ENCODE measurements at regions not wholly inside any gene's neighbourhood (a gene's known extent, or its start where the extent isn't known, plus 50 kb on each side); places are given as distances from the start of the nearest gene placed in this dataset.

GRCh38 chr3:102031834-102032233, 182.5 kb downstream of the NFKBIZ start:
- Histone ChIP-seq H3K27me3 (ENCODE audit: insufficient read depth, low read length, poor library complexity, severe bottlenecking) (no peaks in the 10 kb centered on the region), H3K9me3 (ENCODE audit: insufficient read depth, low read depth, low read length) (no peaks in the 10 kb centered on the region), H2AFZ (ENCODE audit: low read length) (no peak overlapping the region), H3F3A (ENCODE audit: low read depth) (no peaks in the 10 kb centered on the region), H3K4me3 (ENCODE audit: low read length, poor library complexity, severe bottlenecking) (no peak overlapping the region), H3K9me2 (replicated peaks; ENCODE audit: low read depth, low read length) (no peaks in the 10 kb centered on the region), H3K4me2 (ENCODE audit: low read depth, low read length, poor library complexity, severe bottlenecking) (no peak overlapping the region), H3K36me3 (ENCODE audit: insufficient read depth, low read length) (no peaks in the 10 kb centered on the region), H4K20me1 (ENCODE audit: insufficient read depth, low read length, poor library complexity, severe bottlenecking) (no peaks in the 10 kb centered on the region), H3K4me1 (ENCODE audit: insufficient read depth, low read length, poor library complexity, severe bottlenecking) (peaks cover 8% of the 10 kb centered on the region), H3K79me2 (ENCODE audit: insufficient read depth, low read length) (no peaks in the 10 kb centered on the region), H3K9ac (ENCODE audit: low read depth, low read length, poor library complexity, severe bottlenecking) (no peak overlapping the region)
- no peak for TF ChIP-seq EZH2phosphoT487 (IDR thresholded peaks at IDR 0.05; ENCODE audit: borderline replicate concordance)
- TF ChIP-seq, protein P1, sequence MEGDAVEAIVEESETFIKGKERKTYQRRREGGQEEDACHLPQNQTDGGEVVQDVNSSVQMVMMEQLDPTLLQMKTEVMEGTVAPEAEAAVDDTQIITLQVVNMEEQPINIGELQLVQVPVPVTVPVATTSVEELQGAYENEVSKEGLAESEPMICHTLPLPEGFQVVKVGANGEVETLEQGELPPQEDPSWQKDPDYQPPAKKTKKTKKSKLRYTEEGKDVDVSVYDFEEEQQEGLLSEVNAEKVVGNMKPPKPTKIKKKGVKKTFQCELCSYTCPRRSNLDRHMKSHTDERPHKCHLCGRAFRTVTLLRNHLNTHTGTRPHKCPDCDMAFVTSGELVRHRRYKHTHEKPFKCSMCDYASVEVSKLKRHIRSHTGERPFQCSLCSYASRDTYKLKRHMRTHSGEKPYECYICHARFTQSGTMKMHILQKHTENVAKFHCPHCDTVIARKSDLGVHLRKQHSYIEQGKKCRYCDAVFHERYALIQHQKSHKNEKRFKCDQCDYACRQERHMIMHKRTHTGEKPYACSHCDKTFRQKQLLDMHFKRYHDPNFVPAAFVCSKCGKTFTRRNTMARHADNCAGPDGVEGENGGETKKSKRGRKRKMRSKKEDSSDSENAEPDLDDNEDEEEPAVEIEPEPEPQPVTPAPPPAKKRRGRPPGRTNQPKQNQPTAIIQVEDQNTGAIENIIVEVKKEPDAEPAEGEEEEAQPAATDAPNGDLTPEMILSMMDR (conservative IDR thresholded peaks at IDR 0.05; ENCODE audit: low read length): no peak

DNA sequence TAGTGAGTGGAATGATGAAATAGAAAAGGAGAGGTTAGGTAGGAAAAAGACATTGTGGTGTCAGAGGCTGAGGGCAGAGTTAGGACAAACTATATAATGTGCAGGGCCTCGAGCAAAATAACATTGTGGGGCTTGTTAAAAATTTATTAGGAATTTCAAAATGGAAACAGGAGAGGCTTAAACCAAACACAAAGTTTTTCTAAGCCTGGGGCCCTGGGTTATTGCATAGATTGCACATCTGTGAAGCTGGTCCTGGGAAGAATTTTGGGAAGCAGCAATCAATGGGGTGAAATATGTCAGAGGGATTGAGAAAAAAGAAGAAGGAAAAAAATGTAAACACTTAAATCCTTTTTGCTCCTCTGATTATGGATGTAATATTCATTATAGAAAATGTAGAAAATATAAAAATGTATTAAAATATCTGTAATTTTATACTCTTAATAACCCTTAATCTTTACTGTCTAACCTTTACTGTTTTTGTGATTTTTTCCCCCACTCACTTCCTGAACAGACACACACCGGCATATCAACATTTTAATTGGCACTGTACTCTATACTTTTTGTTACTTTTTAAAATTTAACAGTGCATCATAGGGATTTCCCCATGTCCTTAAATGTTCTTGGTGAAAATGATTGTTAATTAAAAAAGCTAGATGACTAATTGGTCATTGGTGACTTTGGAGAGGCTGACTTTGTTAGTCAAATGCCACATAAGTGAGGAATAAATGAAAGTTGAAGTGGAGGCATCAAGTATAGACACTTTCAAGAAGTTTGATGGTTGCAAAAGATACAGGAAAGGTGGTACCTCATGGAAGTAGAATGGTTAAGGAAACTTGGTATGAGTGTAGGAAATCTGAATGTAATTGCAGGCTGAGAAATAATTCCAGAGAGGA, 183.4 kb downstream of the NFKBIZ start:
- peaks cover 8% of the 10 kb centered on the region for H3K4me1 ChIP-seq (ENCODE audit: insufficient read depth, low read length, poor library complexity, severe bottlenecking)
- no peaks in the 10 kb centered on the region for H3K9me2 ChIP-seq (replicated peaks; ENCODE audit: low read depth, low read length)
- no peaks in the 10 kb centered on the region for H3K36me3 ChIP-seq (ENCODE audit: insufficient read depth, low read length)
- no peaks in the 10 kb centered on the region for H3K27me3 ChIP-seq (ENCODE audit: insufficient read depth, low read length, poor library complexity, severe bottlenecking)
- no peak overlapping the region for H3K4me2 ChIP-seq (ENCODE audit: low read depth, low read length, poor library complexity, severe bottlenecking)
- H3K9ac ChIP-seq (ENCODE audit: low read depth, low read length, poor library complexity, severe bottlenecking): no peak overlapping the region
- H3K79me2 ChIP-seq (ENCODE audit: insufficient read depth, low read length): no peaks in the 10 kb centered on the region
- no peaks in the 10 kb centered on the region for H4K20me1 ChIP-seq (ENCODE audit: insufficient read depth, low read length, poor library complexity, severe bottlenecking)
- no peak for TF ChIP-seq EZH2phosphoT487 (IDR thresholded peaks at IDR 0.05; ENCODE audit: borderline replicate concordance)
- TF ChIP-seq, protein P1 (conservative IDR thresholded peaks at IDR 0.05; ENCODE audit: low read length): no peak
- no peak overlapping the region for H2AFZ ChIP-seq (ENCODE audit: low read length)
- H3F3A ChIP-seq (ENCODE audit: low read depth): no peaks in the 10 kb centered on the region
- H3K9me3 ChIP-seq (ENCODE audit: insufficient read depth, low read depth, low read length): no peaks in the 10 kb centered on the region
- H3K4me3 ChIP-seq (ENCODE audit: low read length, poor library complexity, severe bottlenecking): no peak overlapping the region

DNA sequence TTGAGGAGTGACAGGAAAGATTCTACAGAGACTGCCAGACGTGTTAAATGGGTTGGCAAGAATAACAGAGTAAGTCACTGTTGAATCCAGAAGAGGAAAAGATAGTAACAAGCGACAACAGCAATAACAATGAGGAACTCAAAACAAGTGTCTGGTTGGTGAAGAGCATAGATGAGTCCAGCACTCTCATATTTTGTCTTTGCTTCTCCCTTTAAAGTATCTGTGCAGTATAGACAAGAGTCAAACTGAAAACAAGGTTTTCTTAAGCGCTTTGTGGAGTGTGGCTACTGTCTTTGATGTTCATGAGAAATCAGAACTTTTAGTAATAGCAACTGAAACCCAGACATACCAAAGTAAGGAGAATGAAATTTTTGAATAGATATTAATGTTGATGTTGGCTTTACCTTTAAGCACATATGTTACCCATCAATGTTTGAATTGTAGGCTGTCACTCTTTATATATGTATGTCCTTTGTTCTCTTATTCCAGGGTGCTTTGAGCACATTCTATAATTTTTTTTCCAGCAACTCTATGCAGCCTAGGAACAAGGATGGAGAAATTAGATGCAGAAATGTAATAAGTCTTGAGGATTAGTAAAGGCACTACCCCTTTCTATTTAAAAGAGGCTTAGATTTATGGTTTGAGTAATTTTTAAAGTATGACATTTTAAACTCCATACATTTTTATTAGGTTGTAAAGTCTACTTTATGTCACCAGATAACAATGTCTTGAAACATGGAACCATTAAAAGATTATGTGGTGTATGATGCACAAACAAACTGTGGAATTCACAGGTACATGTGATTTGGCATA, 185.5 kb downstream of the NFKBIZ start:
- Histone ChIP-seq H4K20me1 (ENCODE audit: insufficient read depth, low read length, poor library complexity, severe bottlenecking) (no peaks in the 10 kb centered on the region), H3K9me3 (ENCODE audit: insufficient read depth, low read depth, low read length) (no peaks in the 10 kb centered on the region), H3K4me3 (ENCODE audit: low read length, poor library complexity, severe bottlenecking) (no peak overlapping the region), H3K36me3 (ENCODE audit: insufficient read depth, low read length) (no peaks in the 10 kb centered on the region), H3F3A (ENCODE audit: low read depth) (no peaks in the 10 kb centered on the region), H3K27me3 (ENCODE audit: insufficient read depth, low read length, poor library complexity, severe bottlenecking) (no peaks in the 10 kb centered on the region), H3K4me2 (ENCODE audit: low read depth, low read length, poor library complexity, severe bottlenecking) (no peak overlapping the region), H3K9ac (ENCODE audit: low read depth, low read length, poor library complexity, severe bottlenecking) (no peak overlapping the region), H2AFZ (ENCODE audit: low read length) (no peak overlapping the region), H3K9me2 (replicated peaks; ENCODE audit: low read depth, low read length) (no peaks in the 10 kb centered on the region), H3K4me1 (ENCODE audit: insufficient read depth, low read length, poor library complexity, severe bottlenecking) (peaks cover 8% of the 10 kb centered on the region), H3K79me2 (ENCODE audit: insufficient read depth, low read length) (no peaks in the 10 kb centered on the region)
- TF ChIP-seq, protein P1 (conservative IDR thresholded peaks at IDR 0.05; ENCODE audit: low read length): no peak
- no peak for TF ChIP-seq EZH2phosphoT487 (IDR thresholded peaks at IDR 0.05; ENCODE audit: borderline replicate concordance)

Measured in Loucy (cell line).